HG03196 (cell line): ENCODE measurements at regions not wholly inside any gene's neighbourhood (a gene's known extent, or its start where the extent isn't known, plus 50 kb on each side); places are given as distances from the start of the nearest gene placed in this dataset.
"Not testable (repeated sequence)": the region's sequence is repeated elsewhere in the genome, so short reads cannot be mapped to it uniquely, and the experiment has no call there.

Source experiments
- ATAC-seq: cut with Tn5 transposase; IDR thresholded peaks from one replicate; pipeline ENCODE4 v1.9.1; 2021; ENCODE audit not compliant: unreplicated experiment

GRCh38 chr5:58308384-58308783, 151.5 kb downstream of the PLK2 start:
- ATAC-seq = not testable (repeated sequence)

DNA sequence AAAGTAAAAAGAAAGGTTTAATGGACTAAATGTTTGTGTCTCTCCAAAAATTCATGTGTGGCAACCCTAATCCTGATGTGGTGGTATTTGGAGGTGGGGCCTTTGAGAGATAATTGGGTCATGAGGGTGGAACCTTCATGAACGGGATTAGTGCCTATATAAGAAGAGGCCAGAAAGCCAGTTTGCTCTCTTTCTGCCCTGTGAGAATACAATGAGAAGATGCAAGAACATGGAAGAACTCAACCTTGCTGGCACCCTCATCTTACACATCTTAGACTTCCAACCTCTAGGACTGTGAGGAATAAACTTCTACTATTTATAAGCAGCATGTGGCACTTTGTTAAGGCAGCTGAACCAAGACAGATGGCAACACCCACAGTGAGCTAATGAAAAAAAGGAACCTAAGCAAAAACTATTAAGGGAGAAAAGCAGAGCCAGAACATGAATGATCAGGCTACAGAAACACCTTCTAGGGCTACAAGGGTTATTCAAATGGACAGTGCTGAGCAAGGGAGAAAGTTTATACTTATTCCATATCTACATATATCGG, 159.5 kb downstream of the PLK2 start:
- ATAC-seq = no peak

DNA sequence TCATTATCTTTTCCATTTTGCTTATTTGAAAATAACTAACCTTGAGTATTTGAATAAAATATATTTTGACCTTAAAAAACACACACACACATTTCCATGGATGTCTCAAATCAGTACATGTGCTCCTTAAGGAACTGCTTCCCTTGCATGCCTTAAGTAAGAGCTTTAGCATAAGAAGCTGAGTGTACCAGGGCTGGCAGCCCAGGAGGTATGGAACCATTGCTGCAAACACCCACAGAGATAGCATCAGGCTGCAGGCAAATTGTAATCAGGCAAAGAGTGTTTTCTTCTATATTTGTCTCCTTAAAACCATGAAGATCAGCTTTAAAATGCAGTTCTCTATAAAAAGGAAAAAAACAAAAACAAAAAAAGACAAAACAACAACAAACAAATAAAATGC, 160.6 kb downstream of the PLK2 start:
- ATAC-seq = no peak

DNA sequence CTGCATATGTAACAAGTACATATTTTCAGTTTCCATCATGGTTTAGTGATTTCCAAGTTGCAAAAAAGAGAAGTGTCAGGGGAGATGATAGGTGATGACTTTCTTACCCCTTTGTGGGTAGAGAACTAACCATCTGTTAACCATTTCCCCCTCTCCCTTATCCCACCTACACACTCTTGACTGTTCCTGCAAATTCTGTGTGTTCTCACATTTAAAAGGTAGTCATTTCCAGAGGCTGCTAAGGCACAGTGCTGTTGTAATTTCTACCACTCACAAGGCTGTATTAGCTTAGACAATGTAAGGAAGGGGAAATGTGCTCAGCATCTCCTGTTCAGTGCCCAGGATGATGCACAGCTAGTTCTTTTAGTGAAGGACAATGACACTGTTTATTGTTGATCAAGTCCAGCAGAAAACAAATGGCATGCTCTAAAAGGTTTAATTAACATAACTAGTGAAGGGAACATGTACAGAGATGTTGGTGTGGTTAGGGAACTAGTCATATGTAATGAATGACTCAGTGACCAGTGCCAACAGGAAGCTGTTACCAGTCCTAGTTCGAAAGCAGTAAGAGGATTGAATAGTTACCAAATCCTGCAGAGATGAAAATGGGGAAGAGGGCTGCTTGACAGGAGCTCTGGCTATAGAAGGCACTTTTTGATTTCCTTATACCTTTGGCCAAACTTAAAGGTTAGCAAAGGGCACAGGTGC, 165.1 kb downstream of the PLK2 start:
- no peak for ATAC-seq

DNA sequence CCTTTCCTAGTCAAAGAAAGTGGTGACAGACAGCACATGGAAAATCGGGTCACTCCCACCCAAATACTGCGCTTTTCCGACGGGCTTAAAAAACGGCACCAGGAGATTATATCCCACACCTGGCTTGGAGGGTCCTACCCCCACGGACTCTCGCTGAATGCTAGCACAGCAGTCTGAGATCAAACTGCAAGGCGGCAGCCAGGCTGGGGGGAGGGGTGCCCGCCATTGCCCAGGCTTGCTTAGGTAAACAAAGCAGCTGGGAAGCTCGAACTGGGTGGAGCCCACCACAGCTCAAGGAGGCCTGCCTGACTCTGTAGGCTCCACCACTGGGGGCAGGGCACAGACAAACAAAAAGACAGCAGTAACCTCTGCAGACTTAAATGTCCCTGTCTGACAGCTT, 171.6 kb downstream of the PLK2 start:
- ATAC-seq = not testable (repeated sequence)

DNA sequence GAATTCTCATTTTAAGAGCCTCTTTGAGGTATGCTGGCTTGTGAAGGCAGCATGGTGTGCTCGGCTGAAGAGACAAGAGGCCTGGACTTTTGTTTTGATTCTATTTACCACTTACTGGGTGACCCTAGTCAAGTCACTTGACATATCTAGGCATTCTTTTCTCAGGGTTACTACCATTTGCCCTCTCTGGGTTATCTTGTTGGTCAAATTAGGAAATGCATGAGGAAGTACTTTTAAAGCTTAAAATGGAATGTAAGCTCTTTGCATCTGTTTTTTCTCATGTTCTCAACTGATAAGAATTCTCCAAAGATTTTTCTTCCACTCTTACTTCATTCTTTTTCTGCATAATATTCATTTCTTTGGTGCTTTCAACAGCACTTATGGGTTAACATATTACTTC, 173.1 kb downstream of the PLK2 start:
- no peak for ATAC-seq

- no peak for ATAC-seq
These were observed 174.0 kb downstream of the PLK2 start for GRCh38 chr5:58285900-58286299.

DNA sequence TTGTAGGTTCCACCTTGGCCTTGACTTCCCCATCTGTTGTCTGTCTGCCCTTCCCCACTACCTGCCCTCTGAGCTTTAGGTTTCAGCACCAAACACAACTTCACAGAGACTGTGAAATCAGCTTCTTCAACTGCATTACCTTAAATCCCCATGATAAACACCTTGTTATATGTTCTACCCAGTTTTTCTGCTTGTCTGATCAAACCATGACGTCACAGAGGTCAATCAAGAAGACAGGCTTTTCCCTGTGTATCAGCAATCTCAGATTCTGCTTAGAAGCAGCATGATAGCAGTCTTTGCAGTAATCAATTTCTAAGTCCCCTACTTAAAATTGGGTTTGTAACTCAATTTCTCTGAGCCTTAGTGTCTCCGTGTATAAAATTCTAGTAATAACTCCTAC, 175.0 kb downstream of the PLK2 start:
- ATAC-seq = no peak

GRCh38 chr5:58281189-58281588, 178.7 kb downstream of the PLK2 start:
- no peak for ATAC-seq

- ATAC-seq = no peak
These were observed 180.6 kb downstream of the PLK2 start for GRCh38 chr5:58279259-58279658.

DNA sequence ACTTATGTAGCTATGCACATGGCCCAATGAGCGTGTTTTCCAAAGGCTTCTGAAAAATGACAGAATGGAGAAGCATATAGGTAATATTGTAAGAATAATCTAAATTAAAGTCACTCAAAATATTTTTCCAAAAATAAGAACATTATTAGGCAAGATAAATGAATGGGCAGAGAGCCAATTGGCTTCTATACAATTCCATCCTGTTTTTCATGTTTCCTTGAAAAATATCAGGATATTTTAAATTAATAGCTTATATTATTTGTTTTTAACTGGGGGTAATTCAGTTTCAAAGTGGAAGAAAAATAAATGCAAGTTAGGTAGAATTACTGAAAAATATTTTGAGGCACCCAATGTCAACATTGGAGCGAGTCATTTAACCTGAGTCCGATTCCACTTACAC, 183.5 kb downstream of the PLK2 start:
- ATAC-seq = no peak

GRCh38 chr5:58275516-58275915, 184.4 kb downstream of the PLK2 start:
- ATAC-seq = no peak

DNA sequence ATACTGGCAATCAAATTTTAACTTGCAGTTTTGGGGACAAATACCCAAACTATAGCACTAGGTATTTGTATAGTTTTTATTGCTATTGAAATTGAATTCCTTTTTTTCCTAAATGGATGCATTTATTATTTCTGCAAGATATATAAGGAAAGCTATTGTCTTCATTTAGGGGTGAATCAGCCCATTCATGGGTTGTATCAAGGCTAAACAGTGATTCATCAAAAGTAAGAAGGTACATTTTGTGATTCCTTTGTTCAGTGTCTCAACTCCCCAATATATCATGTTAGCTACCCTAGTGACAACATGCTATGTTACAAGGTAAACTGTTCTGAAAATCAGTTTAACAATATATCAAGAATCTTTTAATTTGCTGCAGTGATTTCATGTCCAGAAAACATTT, 185.7 kb downstream of the PLK2 start:
- ATAC-seq = no peak

GRCh38 chr5:58273711-58274110, 186.2 kb downstream of the PLK2 start:
- ATAC-seq = no peak

DNA sequence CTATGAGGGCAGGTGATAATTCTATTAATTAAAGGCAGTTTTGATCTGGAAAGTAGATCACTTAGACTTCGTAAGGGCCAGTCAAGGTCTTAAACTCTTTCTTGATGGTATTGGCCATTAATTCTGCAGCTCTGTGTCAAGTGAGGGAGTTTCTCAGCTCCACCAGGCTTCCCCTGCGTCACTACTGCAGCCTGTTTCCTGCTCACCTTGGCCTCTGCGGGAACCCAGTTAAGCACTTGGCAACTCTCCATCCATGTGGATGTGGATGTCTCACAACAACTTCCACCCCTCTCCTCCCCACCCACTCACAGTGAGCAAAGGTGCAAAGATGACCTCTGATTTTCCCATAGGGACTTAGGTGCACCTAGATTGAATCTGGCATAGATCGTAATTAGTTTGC, 191.6 kb downstream of the PLK2 start:
- ATAC-seq = no peak

DNA sequence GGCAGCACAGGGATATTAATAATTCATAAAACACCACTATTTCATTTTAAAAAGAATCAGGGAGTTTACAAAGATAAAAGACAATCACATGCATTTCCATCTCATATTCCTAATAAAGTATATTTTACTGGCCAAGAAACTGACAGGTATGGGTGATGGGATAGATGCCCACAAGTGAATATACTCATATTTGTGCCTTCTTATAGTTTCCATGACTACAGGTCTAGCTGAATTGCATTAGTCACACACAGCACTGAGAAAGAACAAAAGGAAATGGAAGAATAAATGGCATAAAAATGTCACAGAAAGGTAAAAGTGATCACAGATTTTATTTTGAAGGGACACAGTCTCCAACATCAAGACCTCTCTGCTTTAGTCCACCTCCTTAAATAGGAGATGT, 193.5 kb downstream of the PLK2 start:
- ATAC-seq = no peak

GRCh38 chr5:58265246-58265930, 194.5 kb downstream of the PLK2 start:
- ATAC-seq = no peak

- no peak for ATAC-seq
These were observed 195.6 kb downstream of the PLK2 start for GRCh38 chr5:58264276-58264675.

GRCh38 chr5:58263296-58263695, 196.6 kb downstream of the PLK2 start:
- no peak for ATAC-seq

DNA sequence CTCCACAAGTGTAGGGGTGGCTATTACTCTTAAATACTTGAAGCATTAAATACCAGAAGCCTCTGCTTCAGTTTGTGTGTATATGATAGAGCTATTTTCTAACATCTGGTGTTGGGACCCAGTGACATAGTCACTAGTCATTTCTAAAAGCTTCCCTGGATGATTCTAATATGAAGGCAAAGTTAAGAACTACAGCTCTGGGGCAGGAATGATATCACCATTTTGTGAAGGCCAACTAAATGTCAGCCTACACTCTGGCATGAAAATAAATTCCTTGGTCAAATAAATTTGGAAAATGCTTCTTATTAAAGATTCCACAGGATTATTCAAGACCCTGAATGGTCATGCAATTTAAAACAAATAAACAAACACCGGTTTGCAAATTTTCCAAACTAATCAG, 197.7 kb downstream of the PLK2 start:
- ATAC-seq = no peak

GRCh38 chr5:58261605-58262004, 198.3 kb downstream of the PLK2 start:
- ATAC-seq = no peak

DNA sequence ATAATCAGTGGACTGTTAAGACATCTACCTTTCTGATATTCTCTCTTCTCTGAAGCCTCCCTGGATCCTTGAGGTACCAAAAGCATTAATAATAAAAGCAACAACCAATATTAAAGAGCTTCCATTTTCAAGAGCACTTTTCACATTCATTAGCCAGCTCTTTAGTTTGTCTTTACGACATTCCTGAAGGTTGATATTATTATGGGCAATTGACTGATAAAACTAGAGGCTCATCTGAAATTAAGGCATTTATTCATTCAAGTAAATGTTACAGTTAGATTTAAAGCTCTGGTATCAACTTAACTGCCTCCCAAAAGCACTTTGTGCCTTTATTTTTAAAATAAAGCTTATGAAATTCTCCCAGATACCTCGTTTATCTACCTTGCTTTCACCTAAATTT, 199.6 kb downstream of the PLK2 start:
- no peak for ATAC-seq
